AG04449 (cell line): ENCODE measurements at regions not wholly inside any gene's neighbourhood (a gene's known extent, or its start where the extent isn't known, plus 50 kb on each side); places are given as distances from the start of the nearest gene placed in this dataset.
"Not testable (repeated sequence)": the region's sequence is repeated elsewhere in the genome, so short reads cannot be mapped to it uniquely, and the experiment has no call there.

ENCODE experiments used
- CTCF ChIA-PET: fragments of 350-600 bp; formaldehyde crosslinking; extraction: SDS; loops from one replicate; lab custom pipeline; 2021; ENCODE audit warnings: antibody characterized with exemption; lab: Yijun Ruan, JAX
- POLR2A ChIA-PET: fragments of 400-600, 350-600 bp; formaldehyde crosslinking; extraction: SDS; loops from one replicate; lab custom pipeline; 2020; ENCODE audit warnings: antibody characterized with exemption, inconsistent platforms; lab: Yijun Ruan, JAX
- DNase-seq: peaks from one replicate; pipeline ENCODE4 v3.0.0-alpha.2; 2010; ENCODE audit warnings: low read depth, low spot score
- H3K4me3 ChIP-seq: 2 replicates; pipeline ENCODE4 v1.5.1; 2011; ENCODE audit warnings: low read depth, mild to moderate bottlenecking, control low read depth, low read length
- CTCF ChIP-seq: IDR thresholded peaks from one replicate; pipeline ENCODE4 v1.5.1; 2011; ENCODE audit warnings: mild to moderate bottlenecking, moderate library complexity, low read length, control low read depth, inconsistent platforms; ENCODE audit not compliant: insufficient read depth; ENCODE audit errors: missing control alignments

GRCh38 chr2:159880729-159881128, 82.7 kb upstream of the CD302 start:
- no peak for DNase-seq
- no peak for TF ChIP-seq CTCF
- ChIA-PET POLR2A (no interaction called here), CTCF (no interaction called here)
- no peak overlapping the region for H3K4me3 ChIP-seq

GRCh38 chr2:159879051-159879604, 81.1 kb upstream of the CD302 start:
- ChIA-PET CTCF (no interaction called here), POLR2A (no interaction called here)
- H3K4me3 ChIP-seq: no peak overlapping the region
- peak; percentile 5 for DNase-seq
- no peak for TF ChIP-seq CTCF

- DNase-seq: no peak
- no peak for TF ChIP-seq CTCF
- ChIA-PET POLR2A (no interaction called here), CTCF (interaction anchor here (1.1 kb wide), 1 partner anchor 12 kb away, joined by 3 read pairs; no protein-coding TSS in a partner anchor)
- H3K4me3 ChIP-seq: no peak overlapping the region
Measured at GRCh38 chr2:159875083-159875482, 77.1 kb upstream of the CD302 start.

GRCh38 chr2:159873258-159873657, 75.2 kb upstream of the CD302 start:
- ChIA-PET POLR2A (no interaction called here), CTCF (no interaction called here)
- no peak overlapping the region for H3K4me3 ChIP-seq
- TF ChIP-seq CTCF: no peak
- no peak for DNase-seq

GRCh38 chr2:159872353-159872752, 74.3 kb upstream of the CD302 start:
- POLR2A ChIA-PET: no interaction called here

GRCh38 chr2:159868598-159869159, 70.7 kb upstream of the CD302 start:
- CTCF ChIA-PET, H3K4me3 ChIP-seq, DNase-seq, POLR2A ChIA-PET: not testable (repeated sequence)

More at GRCh38 chr2:159872353-159872752, 74.3 kb upstream of the CD302 start:
- no peak overlapping the region for H3K4me3 ChIP-seq
- TF ChIP-seq CTCF: no peak
- no peak for DNase-seq
- CTCF ChIA-PET: interaction anchor here (0.7 kb wide), 1 partner anchor 31 kb away, joined by 3 read pairs; no protein-coding TSS in a partner anchor
